Progenitor cell of endocrine pancreas (in vitro differentiated cells): ENCODE measurements at regions not wholly inside any gene's neighbourhood (a gene's known extent, or its start where the extent isn't known, plus 50 kb on each side); places are given as distances from the start of the nearest gene placed in this dataset.
"Not testable (repeated sequence)": the region's sequence is repeated elsewhere in the genome, so short reads cannot be mapped to it uniquely, and the experiment has no call there.

Experiments
- DNase-seq: peaks from one replicate; pipeline ENCODE4 v3.0.0; 2021; ENCODE audit warnings: low spot score; ENCODE audit not compliant: unreplicated experiment
- H3K27ac Mint-ChIP-seq: 2 replicates; pipeline ENCODE4 v1.8.0; 2021; ENCODE audit warnings: mild to moderate bottlenecking, moderate library complexity, mixed read lengths
- H3K27me3 Mint-ChIP-seq: 2 replicates; pipeline ENCODE4 v1.8.0; 2021; ENCODE audit warnings: mixed read lengths
- H3K36me3 Mint-ChIP-seq: 2 replicates; pipeline ENCODE4 v1.8.0; 2022; ENCODE audit warnings: mixed read lengths; ENCODE audit not compliant: insufficient read depth
- H3K4me1 Mint-ChIP-seq: 2 replicates; pipeline ENCODE4 v1.8.0; 2021; ENCODE audit warnings: low read depth, mixed read lengths
- H3K4me3 Mint-ChIP-seq: 2 replicates; pipeline ENCODE4 v1.8.0; 2021; ENCODE audit warnings: low read depth, mild to moderate bottlenecking, moderate library complexity, mixed read lengths
- H3K9me3 Mint-ChIP-seq: 2 replicates; pipeline ENCODE4 v1.8.0; 2021; ENCODE audit warnings: low read depth, mixed read lengths
- CTCF ChIP-seq: fragments of 200-600 bp; sonication (generic); IDR thresholded peaks from one replicate; pipeline ENCODE4 v1.5.0; 2021; ENCODE audit warnings: antibody characterized with exemption, mild to moderate bottlenecking; ENCODE audit not compliant: unreplicated experiment

GRCh38 chr10:78338717-78339116 lies 305.1 kb downstream of the RPS24 start:
- peaks cover 7% of the 10 kb centered on the region for H3K27me3 Mint-ChIP-seq
- peaks cover 29% of the 10 kb centered on the region for H3K4me1 Mint-ChIP-seq
- no peak for DNase-seq
- H3K9me3 Mint-ChIP-seq = no peaks in the 10 kb centered on the region
- H3K4me3 Mint-ChIP-seq = no peak overlapping the region
- H3K27ac Mint-ChIP-seq = peak overlapping the region; percentile 43
- TF ChIP-seq CTCF = no peak
- no peaks in the 10 kb centered on the region for H3K36me3 Mint-ChIP-seq

- H3K27me3 Mint-ChIP-seq = peaks cover 7% of the 10 kb centered on the region
- no peak for TF ChIP-seq CTCF
- H3K4me3 Mint-ChIP-seq = no peak overlapping the region
- H3K9me3 Mint-ChIP-seq = no peaks in the 10 kb centered on the region
- DNase-seq = no peak
- peaks cover 29% of the 10 kb centered on the region for H3K4me1 Mint-ChIP-seq
- peak overlapping the region; percentile 43 for H3K27ac Mint-ChIP-seq
- H3K36me3 Mint-ChIP-seq = no peaks in the 10 kb centered on the region
These were observed 305.6 kb downstream of the RPS24 start for GRCh38 chr10:78339251-78339650.

GRCh38 chr10:78341953-78342614 lies 308.4 kb downstream of the RPS24 start:
- Mint-ChIP-seq H3K4me1 (peaks cover 6% of the 10 kb centered on the region), H3K4me3 (no peak overlapping the region), H3K9me3 (peaks cover 10% of the 10 kb centered on the region), H3K27ac (no peak overlapping the region), H3K36me3 (no peaks in the 10 kb centered on the region), H3K27me3 (peaks cover 7% of the 10 kb centered on the region)
- TF ChIP-seq CTCF = no peak
- no peak for DNase-seq

- Mint-ChIP-seq H3K9me3 (peaks cover 13% of the 10 kb centered on the region), H3K36me3 (no peaks in the 10 kb centered on the region), H3K4me3 (no peak overlapping the region), H3K27me3 (peaks cover 7% of the 10 kb centered on the region), H3K4me1 (peaks cover 6% of the 10 kb centered on the region), H3K27ac (peak overlapping the region; percentile 27)
- no peak for TF ChIP-seq CTCF
- DNase-seq = peak; percentile 7
These were observed 309.4 kb downstream of the RPS24 start for GRCh38 chr10:78342827-78343653.

- H3K9me3 Mint-ChIP-seq = peaks cover 13% of the 10 kb centered on the region
- H3K4me3 Mint-ChIP-seq, H3K27me3 Mint-ChIP-seq, H3K4me1 Mint-ChIP-seq, H3K36me3 Mint-ChIP-seq, DNase-seq, H3K27ac Mint-ChIP-seq: not testable (repeated sequence)
These were observed 310.6 kb downstream of the RPS24 start for GRCh38 chr10:78344257-78344656.

GRCh38 chr10:78345515-78345914 lies 311.9 kb downstream of the RPS24 start:
- not testable (repeated sequence) for H3K27ac Mint-ChIP-seq, H3K4me3 Mint-ChIP-seq, H3K4me1 Mint-ChIP-seq, H3K36me3 Mint-ChIP-seq, H3K27me3 Mint-ChIP-seq
- peak; percentile 1 for DNase-seq
- H3K9me3 Mint-ChIP-seq = peaks cover 13% of the 10 kb centered on the region
